Activated CD4-positive, alpha-beta T cell treated with anti-CD3 and anti-CD28 coated beads, Interleukin-2, amount 50 U/mL, for 1 hour (primary cell): ENCODE measurements at regions not wholly inside any gene's neighbourhood (a gene's known extent, or its start where the extent isn't known, plus 50 kb on each side); places are given as distances from the start of the nearest gene placed in this dataset.

Experiments used
- DNase-seq: peaks from one replicate; pipeline ENCODE4 v3.0.0-alpha.2; 2020

DNA sequence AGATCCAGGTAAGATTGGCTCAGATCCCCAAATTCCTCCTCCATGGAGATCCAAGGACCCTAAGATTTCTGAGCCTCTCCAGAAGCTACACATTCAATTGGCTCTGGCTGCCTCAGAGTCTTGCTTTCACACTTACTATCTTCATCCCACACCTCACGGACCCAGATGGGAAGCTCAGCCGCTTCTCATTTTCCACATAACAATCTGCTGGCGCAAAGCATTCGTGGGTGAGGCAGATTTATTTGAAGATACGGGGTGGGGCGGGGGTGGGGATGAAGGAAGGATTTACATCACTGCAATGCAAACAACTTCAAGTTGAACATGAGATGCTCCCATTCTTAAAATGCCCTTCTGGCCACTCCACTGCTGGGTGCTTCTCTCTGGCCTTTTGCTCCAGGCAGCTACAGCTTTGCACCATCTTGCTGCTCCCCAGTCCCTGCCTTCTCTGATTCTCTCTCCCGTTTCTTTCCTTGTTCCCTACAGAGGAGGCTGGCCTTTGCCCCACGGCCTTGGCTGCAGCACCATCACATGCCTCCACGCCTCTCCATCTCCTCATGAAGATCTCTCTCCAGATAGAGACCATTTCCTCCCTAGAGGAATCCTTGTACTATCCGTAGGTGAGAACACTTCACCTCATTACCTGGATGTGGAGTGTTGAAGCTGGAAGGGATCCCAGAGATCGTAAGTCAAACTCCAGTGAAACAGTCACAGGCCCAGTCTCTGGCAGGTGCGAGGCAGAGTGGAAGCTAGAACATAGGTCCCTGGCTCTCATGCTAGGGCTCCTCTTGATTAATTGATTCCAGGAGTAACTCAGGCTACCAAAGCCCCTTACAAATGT lies 175.9 kb downstream of the RPLP1 start:
- DNase-seq = no peak

- no peak for DNase-seq
Observed at GRCh38 chr15:69629631-69630161, 177.1 kb downstream of the RPLP1 start.

- no peak for DNase-seq
Observed at GRCh38 chr15:69631005-69631404, 178.4 kb downstream of the RPLP1 start.

- no peak for DNase-seq
Observed at GRCh38 chr15:69631978-69632377, 179.4 kb downstream of the RPLP1 start.

DNA sequence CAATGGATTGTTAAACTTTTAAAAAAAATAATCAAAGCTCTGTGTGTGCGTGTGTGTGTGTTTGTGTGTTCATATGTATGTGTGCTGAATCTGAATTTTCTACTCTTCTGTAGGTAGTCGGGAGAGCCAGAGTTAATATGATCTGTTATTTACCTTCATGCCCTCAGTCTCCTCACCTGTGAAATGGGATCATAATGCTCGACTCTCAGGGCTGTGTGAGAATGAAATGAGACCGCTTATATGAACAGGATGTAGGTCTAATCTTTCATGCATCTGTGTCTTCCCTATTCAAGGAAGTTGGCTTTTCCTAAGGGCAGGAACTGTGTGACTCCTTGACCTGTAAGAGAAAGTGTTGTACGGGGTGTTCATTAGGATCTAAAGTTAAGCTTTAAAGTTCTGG lies 182.2 kb downstream of the RPLP1 start:
- no peak for DNase-seq

- DNase-seq = no peak
Observed at GRCh38 chr15:69636169-69636915, 183.7 kb downstream of the RPLP1 start.

- no peak for DNase-seq
Observed at GRCh38 chr15:69637818-69638217, 185.2 kb downstream of the RPLP1 start.

GRCh38 chr15:69643476-69643875 lies 190.9 kb downstream of the RPLP1 start:
- DNase-seq = no peak

DNA sequence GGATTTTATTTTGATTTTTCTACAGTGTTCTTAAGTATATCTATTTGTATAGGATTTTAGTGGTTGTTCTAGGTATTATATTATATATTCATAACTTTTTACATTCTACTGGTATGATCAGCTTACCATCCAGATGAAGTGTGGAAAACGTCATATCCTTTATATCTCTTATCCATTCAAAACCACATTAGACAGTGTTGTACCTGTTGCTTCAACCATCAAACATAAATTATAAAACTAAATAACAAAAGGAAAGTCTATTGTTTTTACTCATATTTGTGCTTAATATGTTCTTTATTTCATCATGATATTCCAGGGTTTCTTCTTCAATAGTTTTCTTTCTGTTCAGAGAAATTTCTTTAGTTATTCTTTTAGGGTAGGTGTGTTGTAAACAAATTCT lies 191.4 kb downstream of the RPLP1 start:
- no peak for DNase-seq

DNA sequence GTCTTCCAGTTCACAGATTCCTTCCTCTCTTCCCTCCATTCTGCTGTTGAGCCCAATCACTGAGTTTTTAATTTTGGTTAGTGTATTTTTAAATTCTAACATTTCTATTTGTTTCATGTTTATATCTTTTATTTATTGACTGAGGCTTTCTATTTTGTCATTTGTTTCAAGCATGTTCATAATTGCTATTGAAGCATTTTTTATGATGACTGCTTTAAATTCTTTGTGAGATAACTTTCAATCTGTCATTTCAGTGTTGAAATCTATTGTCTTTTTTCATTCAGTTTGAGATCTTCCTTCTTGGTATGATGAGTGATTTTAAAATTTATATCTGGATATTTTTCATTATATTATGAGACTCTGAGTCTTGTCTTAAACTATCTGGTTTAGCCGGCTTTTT lies 192.3 kb downstream of the RPLP1 start:
- DNase-seq = no peak

DNA sequence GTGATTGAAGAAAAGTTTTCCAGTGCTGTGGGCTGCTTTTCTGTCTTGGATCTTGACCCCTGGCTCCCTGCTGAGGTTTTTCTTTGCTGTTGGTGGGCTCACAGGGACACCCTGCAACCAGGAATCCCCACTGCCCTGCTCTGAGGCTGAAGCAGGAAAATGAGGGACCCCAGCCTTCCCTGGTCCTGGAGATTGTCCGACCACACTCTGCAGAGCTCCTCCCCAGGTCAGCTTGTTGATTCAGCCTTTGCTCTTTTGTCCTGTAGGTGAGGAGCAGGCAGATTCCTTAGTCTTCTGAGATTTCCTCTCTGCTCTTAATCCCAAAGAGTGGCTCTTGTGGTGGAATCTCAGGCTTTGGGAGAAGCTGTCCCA lies 194.5 kb downstream of the RPLP1 start:
- DNase-seq = no peak

GRCh38 chr15:69648212-69648611 lies 195.6 kb downstream of the RPLP1 start:
- DNase-seq = no peak

DNA sequence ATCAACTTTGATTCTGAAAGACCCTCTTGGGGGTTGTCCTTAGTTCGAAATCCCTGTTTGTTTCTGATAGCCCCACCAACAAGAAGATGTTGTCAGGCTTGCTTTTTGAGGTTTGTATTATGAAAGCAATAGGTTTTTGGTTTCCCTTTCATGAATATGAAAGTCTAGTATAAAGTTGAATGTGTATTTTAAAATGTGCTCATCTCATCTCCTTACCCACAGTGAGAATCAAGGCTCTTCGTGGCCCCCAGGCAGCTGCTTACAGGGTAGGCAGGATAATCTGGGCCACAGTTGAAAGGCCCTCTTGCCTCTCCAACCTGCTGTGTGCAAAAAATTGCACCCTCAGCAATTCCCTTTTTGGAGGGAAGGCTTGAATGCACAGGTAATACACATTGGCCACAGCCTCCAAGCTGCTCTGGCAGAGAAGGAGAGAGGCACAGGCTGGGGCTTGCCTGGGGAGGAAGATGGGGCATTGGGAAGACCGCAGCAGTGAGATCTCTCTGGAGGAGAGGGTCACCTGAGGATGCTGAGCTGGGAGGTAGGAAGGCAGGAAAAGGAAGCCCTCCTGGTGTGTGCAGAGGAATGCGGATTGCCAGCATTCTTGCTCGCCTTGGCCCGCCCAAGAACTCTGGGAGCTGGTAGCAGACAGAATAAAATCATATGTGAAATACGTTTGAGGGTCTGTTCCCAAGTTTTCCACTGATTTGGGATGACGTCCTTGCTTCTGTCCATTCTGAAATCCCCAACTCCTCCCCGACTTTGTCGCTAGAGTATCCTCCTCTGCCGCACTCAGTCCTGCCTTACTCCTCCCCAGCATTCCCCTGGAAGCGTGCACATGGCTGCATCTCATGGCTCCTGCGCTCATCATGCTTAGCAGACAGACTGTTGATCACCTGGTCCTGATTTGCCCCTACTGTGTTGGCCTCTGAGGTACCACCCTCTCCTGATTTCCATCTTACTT lies 196.4 kb downstream of the RPLP1 start:
- DNase-seq = no peak

- no peak for DNase-seq
Observed at GRCh38 chr15:69652293-69652692, 199.7 kb downstream of the RPLP1 start.

DNA sequence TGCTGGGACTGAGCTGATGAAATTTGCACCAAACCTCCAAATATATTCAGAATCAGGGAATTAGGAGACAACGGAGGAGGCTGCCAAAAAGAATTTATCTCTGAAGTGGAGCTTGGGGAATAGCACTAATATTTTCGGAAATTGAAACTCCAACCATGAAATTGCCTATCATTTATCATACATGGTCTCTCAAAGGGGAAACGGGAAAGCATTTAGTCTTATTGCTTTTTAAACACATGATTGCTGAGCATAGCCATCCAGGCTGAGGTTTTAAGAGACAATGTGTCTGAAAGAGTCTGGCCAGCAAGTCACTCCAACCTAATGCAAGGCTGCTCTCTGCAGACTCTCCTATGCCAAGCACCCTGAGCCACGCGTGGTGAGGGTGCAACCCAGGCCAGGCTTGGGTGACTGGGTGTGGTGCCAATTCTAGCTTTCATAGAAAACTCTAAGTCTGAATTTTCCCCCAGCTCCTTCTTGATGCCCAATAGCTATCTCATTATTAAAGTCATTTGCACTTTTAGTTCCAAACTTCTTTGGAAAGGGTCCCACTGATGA lies 200.2 kb downstream of the RPLP1 start:
- no peak for DNase-seq

GRCh38 chr15:69653306-69653705 lies 200.7 kb downstream of the RPLP1 start:
- no peak for DNase-seq

GRCh38 chr15:69653846-69654245 lies 201.2 kb downstream of the RPLP1 start:
- no peak for DNase-seq

DNA sequence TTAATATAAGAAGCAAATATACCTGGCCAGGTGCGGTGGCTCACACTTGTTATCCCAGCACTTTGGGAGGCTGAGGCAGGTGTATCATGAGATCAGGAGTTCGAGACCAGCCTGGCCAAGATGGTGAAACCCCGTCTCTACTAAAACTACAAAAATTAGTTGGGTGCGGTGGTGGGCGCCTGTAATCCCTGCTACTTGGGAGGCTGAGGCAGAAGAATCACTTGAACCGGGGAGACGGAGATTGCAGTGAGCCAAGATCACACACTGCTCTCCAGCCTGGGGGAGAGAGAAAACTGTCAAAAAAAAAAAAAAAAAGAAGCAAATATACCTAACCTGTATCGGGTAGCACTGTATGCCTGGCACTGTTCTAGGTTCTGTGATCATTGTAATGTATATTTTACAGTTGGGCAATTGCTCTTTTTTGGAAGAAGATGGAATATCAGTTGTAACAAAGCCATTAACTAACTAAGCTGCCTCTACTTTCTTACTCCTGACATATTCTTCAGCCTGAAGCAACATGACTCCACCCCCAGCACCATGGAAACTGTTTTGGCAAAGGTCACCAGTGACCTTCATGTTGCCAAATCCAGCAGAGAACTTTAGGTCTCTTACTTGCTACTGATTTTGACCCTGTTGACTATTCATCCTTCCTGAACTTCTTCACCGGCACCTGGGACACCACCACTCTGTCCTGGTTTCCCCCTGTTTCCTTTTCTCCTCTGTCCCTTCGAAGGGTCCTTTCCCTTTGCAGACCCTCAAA lies 203.8 kb downstream of the RPLP1 start:
- no peak for DNase-seq

DNA sequence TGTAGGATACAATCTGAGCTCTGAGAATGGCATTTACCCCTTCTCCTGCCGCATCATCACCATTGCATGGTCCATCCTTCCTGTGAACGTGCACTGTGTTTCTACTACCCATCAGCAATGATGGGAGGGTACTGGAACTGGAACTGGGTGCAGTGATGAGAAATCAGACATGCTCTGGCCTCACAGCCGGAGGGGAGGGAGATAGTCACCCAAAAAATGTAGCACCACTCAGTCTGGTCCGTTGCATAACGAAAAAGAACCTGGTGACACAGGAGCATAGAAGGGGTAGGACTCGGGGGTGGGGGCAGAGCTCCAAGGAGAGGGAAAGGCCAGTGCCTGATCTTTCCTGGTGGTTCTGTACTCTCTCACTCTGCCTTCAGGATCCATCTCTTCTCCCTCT lies 205.0 kb downstream of the RPLP1 start:
- no peak for DNase-seq

DNA sequence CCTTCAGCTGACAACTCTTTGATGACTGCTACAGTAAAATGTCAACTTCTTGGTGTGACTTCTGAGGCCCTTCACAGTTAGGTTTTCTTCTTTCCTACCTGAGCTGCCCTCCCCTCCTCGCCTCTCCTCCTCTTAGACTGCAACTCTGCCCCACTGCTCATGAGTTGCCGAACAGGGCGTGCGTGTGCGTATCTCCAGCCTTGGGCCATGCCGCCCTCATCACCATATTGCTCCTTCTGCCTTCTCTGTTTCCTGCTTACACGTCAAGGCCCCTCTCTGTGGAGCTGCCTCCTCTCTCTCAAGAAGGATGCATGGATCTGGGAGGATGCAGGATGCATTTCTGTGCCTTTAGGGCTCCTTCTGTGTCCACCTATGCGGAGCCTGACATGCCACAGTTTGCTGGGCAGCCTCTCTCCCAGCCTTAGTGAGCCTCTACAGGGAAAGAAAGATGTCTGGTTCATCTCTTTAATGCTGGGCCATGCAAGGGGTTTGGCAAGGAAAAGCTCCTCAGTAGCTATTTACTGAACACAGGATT lies 205.9 kb downstream of the RPLP1 start:
- no peak for DNase-seq

DNA sequence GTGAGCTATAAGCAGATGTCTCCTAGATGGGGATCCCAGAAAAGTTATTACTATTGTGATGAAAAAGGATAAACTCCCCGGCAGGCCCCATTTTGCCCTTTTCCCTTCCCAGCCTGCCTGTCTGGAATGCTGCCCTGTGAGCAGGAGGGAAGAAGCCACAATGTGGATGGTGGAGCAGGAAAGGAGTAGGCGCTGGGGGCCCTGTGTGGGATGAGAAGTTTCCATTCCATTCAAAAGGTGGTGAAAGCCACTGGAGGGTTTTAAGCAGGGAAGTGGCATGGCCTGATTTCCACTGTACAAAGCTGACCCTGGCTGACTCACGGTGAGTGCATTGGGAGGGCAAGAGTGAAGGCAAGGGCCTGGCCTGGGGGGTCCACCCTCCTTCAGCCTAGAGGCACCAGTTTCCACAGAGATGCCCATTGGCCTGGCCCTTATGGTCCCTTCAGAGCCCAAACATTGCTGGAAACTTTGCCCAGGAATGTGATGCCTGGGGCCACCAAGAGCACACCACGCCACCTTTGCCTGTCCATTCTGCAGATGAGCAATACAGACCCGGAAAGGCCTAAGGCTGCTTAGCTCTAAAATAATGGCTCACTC lies 206.9 kb downstream of the RPLP1 start:
- DNase-seq = no peak
